HG03045 (cell line): ENCODE measurements at regions not wholly inside any gene's neighbourhood (a gene's known extent, or its start where the extent isn't known, plus 50 kb on each side); places are given as distances from the start of the nearest gene placed in this dataset.
"Not testable (repeated sequence)": the region's sequence is repeated elsewhere in the genome, so short reads cannot be mapped to it uniquely, and the experiment has no call there.

ENCODE experiments used
- ATAC-seq: cut with Tn5 transposase; IDR thresholded peaks from one replicate; pipeline ENCODE4 v1.9.1; 2021; ENCODE audit warnings: mild to moderate bottlenecking, moderate library complexity; ENCODE audit not compliant: unreplicated experiment

- ATAC-seq, result no peak
Observed at GRCh38 chr6:141403827-141404226, 728.9 kb upstream of the GJE1 start.

GRCh38 chr6:141403103-141403502 is 729.6 kb upstream of the GJE1 start:
- ATAC-seq, result no peak

GRCh38 chr6:141402489-141402888 is 730.2 kb upstream of the GJE1 start:
- no peak for ATAC-seq

GRCh38 chr6:141401851-141402250 is 730.9 kb upstream of the GJE1 start:
- no peak for ATAC-seq

GRCh38 chr6:141401168-141401567 is 731.6 kb upstream of the GJE1 start:
- no peak for ATAC-seq

- no peak for ATAC-seq
Observed at GRCh38 chr6:141398949-141399348, 733.8 kb upstream of the GJE1 start.

GRCh38 chr6:141395443-141396008 is 737.2 kb upstream of the GJE1 start:
- ATAC-seq, result no peak

GRCh38 chr6:141394565-141395051 is 738.1 kb upstream of the GJE1 start:
- ATAC-seq, result no peak

GRCh38 chr6:141394125-141394536 is 738.6 kb upstream of the GJE1 start:
- ATAC-seq, result no peak

GRCh38 chr6:141393405-141394124 is 739.2 kb upstream of the GJE1 start:
- no peak for ATAC-seq

- ATAC-seq, result not testable (repeated sequence)
Observed at GRCh38 chr6:141391135-141391534, 741.6 kb upstream of the GJE1 start.

- ATAC-seq, result no peak
Observed at GRCh38 chr6:141388666-141389065, 744.1 kb upstream of the GJE1 start.

- ATAC-seq, result no peak
Observed at GRCh38 chr6:141370438-141370837, 762.3 kb upstream of the GJE1 start.

GRCh38 chr6:141366796-141367195 is 765.9 kb upstream of the GJE1 start:
- not testable (repeated sequence) for ATAC-seq

- ATAC-seq, result no peak
Observed at GRCh38 chr6:141364694-141365093, 768.0 kb upstream of the GJE1 start.

- no peak for ATAC-seq
Observed at GRCh38 chr6:141364232-141364631, 768.5 kb upstream of the GJE1 start.

- no peak for ATAC-seq
Observed at GRCh38 chr6:141361559-141361958, 771.2 kb upstream of the GJE1 start.

GRCh38 chr6:141359953-141360352 is 772.8 kb upstream of the GJE1 start:
- no peak for ATAC-seq

GRCh38 chr6:141354191-141354955 is 778.4 kb upstream of the GJE1 start:
- no peak for ATAC-seq

GRCh38 chr6:141351721-141352120 is 781.0 kb upstream of the GJE1 start:
- ATAC-seq, result no peak

- ATAC-seq, result no peak
Observed at GRCh38 chr6:141349710-141350109, 783.0 kb upstream of the GJE1 start.
